CD4-positive, alpha-beta T cell (primary cell): ENCODE measurements at regions not wholly inside any gene's neighbourhood (a gene's known extent, or its start where the extent isn't known, plus 50 kb on each side); places are given as distances from the start of the nearest gene placed in this dataset.

Source experiments
- ATAC-seq: fragments of 200-7000 bp; cut with Tn5 transposase; one replicate; pipeline ENCODE4 v1.10.0; 2022; ENCODE audit warnings: mild to moderate bottlenecking; ENCODE audit not compliant: poor library complexity
- CTCF ChIA-PET: fragments of 350-600 bp; sonication (Branson Sonifier 250); formaldehyde crosslinking; loops from one replicate; lab custom pipeline; 2021; ENCODE audit warnings: antibody characterized with exemption, inconsistent platforms; lab: Charles Lee
- POLR2A ChIA-PET: fragments of 350-600 bp; sonication (Branson Sonifier 250); formaldehyde crosslinking; loops from one replicate; lab custom pipeline; 2021; ENCODE audit warnings: antibody characterized with exemption, inconsistent platforms; lab: Charles Lee
- DNase-seq, 14 experiments: peaks; one replicate each; pipeline ENCODE4 v3.0.0-alpha.2; 2013 to 2020; ENCODE audit warnings: mixed read lengths in 2 of 14
- H3K27ac ChIP-seq, 2 donors: one replicate each; pipeline versions ENCODE4 v1.5.1 to v1.7.0; 2013; ENCODE audit warnings: low read length in 2 of 2, low read depth in 1 of 2, mild to moderate bottlenecking in 1 of 2
- H3K27me3 ChIP-seq, 2 experiments: 1 replicate in 1 of 2; 2 replicates in 1 of 2; pipeline versions ENCODE4 v1.6.1 to v1.7.0; 2013; ENCODE audit warnings: low read length in 2 of 2, control low read depth in 1 of 2, mild to moderate bottlenecking in 1 of 2, moderate library complexity in 1 of 2; ENCODE audit not compliant: insufficient read depth in 2 of 2, control insufficient read depth in 1 of 2
- H3K36me3 ChIP-seq: one replicate; pipeline ENCODE4 v1.6.1; 2013; ENCODE audit warnings: low read length, control low read depth; ENCODE audit not compliant: insufficient read depth
- H3K4me1 ChIP-seq: one replicate; pipeline ENCODE4 v1.6.1; 2013; ENCODE audit warnings: low read length, control low read depth; ENCODE audit not compliant: insufficient read depth
- H3K4me3 ChIP-seq: one replicate; pipeline ENCODE4 v1.5.1; 2013; ENCODE audit warnings: mild to moderate bottlenecking, low read length, moderate library complexity
- H3K9me3 ChIP-seq, 2 experiments: 1 replicate in 1 of 2; 2 replicates in 1 of 2; pipeline versions ENCODE4 v1.6.1 to v1.7.0; 2013; ENCODE audit warnings: low read length in 2 of 2, mild to moderate bottlenecking in 2 of 2, control low read depth in 1 of 2, moderate library complexity in 1 of 2; ENCODE audit not compliant: control insufficient read depth in 1 of 2, insufficient read depth in 1 of 2
- H3K27ac Mint-ChIP-seq: one replicate; pipeline ENCODE4 v1.8.0; 2020; ENCODE audit warnings: mixed read lengths
- H3K27me3 Mint-ChIP-seq: one replicate; pipeline ENCODE4 v1.8.0; 2021; ENCODE audit warnings: mixed read lengths
- H3K36me3 Mint-ChIP-seq: one replicate; pipeline ENCODE4 v1.8.0; 2021; ENCODE audit warnings: low read depth, mixed read lengths
- H3K4me1 Mint-ChIP-seq: one replicate; pipeline ENCODE4 v1.8.0; 2021; ENCODE audit warnings: low read depth, mixed read lengths
- H3K4me3 Mint-ChIP-seq: one replicate; pipeline ENCODE4 v1.8.0; 2020; ENCODE audit warnings: mild to moderate bottlenecking, mixed read lengths
- H3K9me3 Mint-ChIP-seq: one replicate; pipeline ENCODE4 v1.8.0; 2020; ENCODE audit warnings: mixed read lengths
- CTCF ChIP-seq: fragments of 200-600 bp; IDR thresholded peaks from one replicate; pipeline ENCODE4 v1.8.0; 2022; ENCODE audit warnings: antibody characterized with exemption, mild to moderate bottlenecking
- intact Hi-C, 2 experiments: fragments of 100-400 bp; cut with DNase I in 1 of 2; cut with micrococcal nuclease in 1 of 2; formaldehyde crosslinking; loops; one replicate each; pipeline versions ENCODE4 v1.15.1 to v1.9.0; 2023 to 2025; cut with DNase I, micrococcal nuclease

DNA sequence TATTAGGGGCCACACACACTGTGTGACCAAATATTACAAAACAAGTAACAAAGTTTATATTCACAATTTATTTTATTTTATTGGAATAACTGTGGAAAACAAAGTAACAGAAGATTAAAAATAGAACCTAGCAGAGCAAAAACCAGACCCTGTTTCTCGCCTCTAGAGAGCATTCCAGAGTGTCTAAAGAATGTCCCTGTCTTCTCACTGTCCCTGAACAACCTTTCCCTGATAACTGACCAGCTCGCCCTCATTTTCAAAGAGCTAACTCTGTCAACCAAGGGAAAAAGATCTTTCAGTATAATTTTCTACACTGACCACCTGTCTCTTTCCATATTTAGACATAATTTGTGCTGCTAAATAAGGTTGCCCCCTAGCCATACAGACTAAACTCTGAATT lies 646.9 kb downstream of the USP25 start:
- Histone ChIP-seq H3K27ac (no peak overlapping the region), H3K4me1 (no peaks in the 10 kb centered on the region), H3K9me3 (no peaks in the 10 kb centered on the region), H3K36me3 (no peaks in the 10 kb centered on the region), H3K27me3 (no peaks in the 10 kb centered on the region), H3K4me3 (no peak overlapping the region)
- ATAC-seq = no peak
- no peaks in the 10 kb centered on the region for H3K27me3 Mint-ChIP-seq
- intact Hi-C loops = no loop called here
- DNase-seq = no peak
- CTCF ChIA-PET = no interaction called here
- no peak overlapping the region for H3K27ac Mint-ChIP-seq
- H3K4me1 Mint-ChIP-seq = no peaks in the 10 kb centered on the region
- H3K4me3 Mint-ChIP-seq = no peak overlapping the region
- TF ChIP-seq CTCF = no peak
- POLR2A ChIA-PET = no interaction called here
- no peaks in the 10 kb centered on the region for H3K36me3 Mint-ChIP-seq
- peaks cover 2% of the 10 kb centered on the region for H3K9me3 Mint-ChIP-seq

DNA sequence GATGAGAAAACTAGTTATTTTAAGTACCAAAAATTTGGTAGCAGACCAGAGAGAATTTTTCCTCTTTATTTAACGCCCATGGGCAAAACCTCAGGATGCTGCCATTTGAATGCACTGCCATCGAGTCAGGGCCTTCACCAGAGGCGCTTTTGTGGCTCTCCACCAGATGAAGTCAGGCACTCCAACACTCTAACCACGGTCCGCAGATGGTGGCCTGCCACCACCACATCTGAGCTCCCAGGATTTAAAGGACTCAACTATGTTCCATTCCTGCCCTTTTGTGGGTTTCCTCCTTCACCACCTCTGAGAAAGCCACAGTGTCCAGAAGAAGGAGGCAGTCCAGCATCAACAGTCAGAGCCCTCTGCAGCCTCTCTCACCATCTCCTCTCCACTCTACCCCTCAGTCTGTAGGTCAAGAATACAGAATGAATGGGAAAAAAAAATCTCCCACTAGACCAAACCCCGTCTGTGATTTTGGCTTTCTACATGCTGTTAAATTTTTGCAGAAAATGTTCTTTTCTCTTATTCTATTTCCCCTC lies 647.4 kb downstream of the USP25 start:
- ChIA-PET POLR2A (no interaction called here), CTCF (no interaction called here)
- Mint-ChIP-seq H3K27me3 (no peaks in the 10 kb centered on the region), H3K36me3 (no peaks in the 10 kb centered on the region), H3K27ac (no peak overlapping the region), H3K4me3 (no peak overlapping the region), H3K4me1 (no peaks in the 10 kb centered on the region), H3K9me3 (peaks cover 2% of the 10 kb centered on the region)
- ATAC-seq (no peak), DNase-seq (no peak)
- Histone ChIP-seq H3K4me3 (no peak overlapping the region), H3K36me3 (no peaks in the 10 kb centered on the region), H3K27me3 (no peaks in the 10 kb centered on the region), H3K4me1 (no peaks in the 10 kb centered on the region), H3K27ac (no peak overlapping the region), H3K9me3 (no peaks in the 10 kb centered on the region)
- intact Hi-C loops = no loop called here
- no peak for TF ChIP-seq CTCF

DNA sequence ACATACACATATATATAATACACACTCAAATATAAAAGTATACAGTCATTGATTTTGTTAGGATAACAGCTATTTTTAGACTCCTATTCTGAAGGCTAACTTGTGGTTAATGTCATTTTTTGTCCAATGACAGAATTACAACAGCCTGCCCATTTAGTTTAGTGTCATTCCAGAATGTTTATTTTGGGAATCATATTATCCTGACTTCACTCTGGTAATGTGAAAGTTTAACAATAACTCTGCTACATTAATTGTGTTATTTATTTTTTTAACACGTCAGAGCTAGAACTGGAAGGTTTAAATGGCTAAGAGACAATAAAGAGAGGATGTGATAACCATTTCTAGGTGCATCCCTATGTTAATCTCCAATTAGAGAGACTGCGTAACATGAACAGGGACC lies 648.1 kb downstream of the USP25 start:
- no peaks in the 10 kb centered on the region for H3K27me3 Mint-ChIP-seq
- TF ChIP-seq CTCF = no peak
- no peaks in the 10 kb centered on the region for H3K36me3 ChIP-seq
- ChIA-PET POLR2A (no interaction called here), CTCF (no interaction called here)
- no peaks in the 10 kb centered on the region for H3K27me3 ChIP-seq
- no peaks in the 10 kb centered on the region for H3K4me1 ChIP-seq
- no peaks in the 10 kb centered on the region for H3K4me1 Mint-ChIP-seq
- no peak for ATAC-seq
- no peaks in the 10 kb centered on the region for H3K36me3 Mint-ChIP-seq
- H3K27ac Mint-ChIP-seq = no peak overlapping the region
- H3K4me3 ChIP-seq = no peak overlapping the region
- DNase-seq = no peak
- H3K9me3 ChIP-seq = no peaks in the 10 kb centered on the region
- H3K27ac ChIP-seq = no peak overlapping the region
- intact Hi-C loops = no loop called here
- H3K9me3 Mint-ChIP-seq = peaks cover 2% of the 10 kb centered on the region
- H3K4me3 Mint-ChIP-seq = no peak overlapping the region
